ENCODE measurements at regions not wholly inside any gene's neighbourhood (a gene's known extent, or its start where the extent isn't known, plus 50 kb on each side); places are given as distances from the start of the nearest gene placed in this dataset.

- DNase-seq: no peak
Observed at GRCh38 chr4:101563126-101563525, 215.8 kb upstream of the PPP3CA start.

- no peak for DNase-seq
Observed at GRCh38 chr4:101556842-101557241, 209.5 kb upstream of the PPP3CA start.

- DNase-seq: no peak
Observed at GRCh38 chr4:101555341-101555880, 208.1 kb upstream of the PPP3CA start.

GRCh38 chr4:101540336-101540735 lies 193.0 kb upstream of the PPP3CA start:
- no peak for DNase-seq

GRCh38 chr4:101528526-101528925 lies 181.2 kb upstream of the PPP3CA start:
- DNase-seq: no peak

GRCh38 chr4:101527188-101527587 lies 179.9 kb upstream of the PPP3CA start:
- peak; percentile 82 for DNase-seq

- no peak for DNase-seq
Observed at GRCh38 chr4:101515566-101515965, 168.2 kb upstream of the PPP3CA start.

- DNase-seq: no peak
Observed at GRCh38 chr4:101515099-101515498, 167.8 kb upstream of the PPP3CA start.

- no peak for DNase-seq
Observed at GRCh38 chr4:101512416-101512815, 165.1 kb upstream of the PPP3CA start.

GRCh38 chr4:101501421-101501820 lies 154.1 kb upstream of the PPP3CA start:
- DNase-seq: no peak

- no peak for DNase-seq
Observed at GRCh38 chr4:101500742-101501141, 153.4 kb upstream of the PPP3CA start.

GRCh38 chr4:101475246-101475645 lies 127.9 kb upstream of the PPP3CA start:
- DNase-seq: no peak

- DNase-seq: no peak
Observed at GRCh38 chr4:101471201-101471600, 123.9 kb upstream of the PPP3CA start.

GRCh38 chr4:101464596-101464995 lies 117.3 kb upstream of the PPP3CA start:
- DNase-seq: no peak

GRCh38 chr4:101458914-101459313 lies 111.6 kb upstream of the PPP3CA start:
- DNase-seq: no peak

- DNase-seq: no peak
Observed at GRCh38 chr4:101458473-101458872, 111.1 kb upstream of the PPP3CA start.

GRCh38 chr4:101451086-101451485 lies 103.8 kb upstream of the PPP3CA start:
- DNase-seq: no peak

- DNase-seq: no peak
Observed at GRCh38 chr4:101441446-101441845, 94.1 kb upstream of the PPP3CA start.

GRCh38 chr4:101439926-101440325 lies 92.6 kb upstream of the PPP3CA start:
- DNase-seq: no peak

- DNase-seq: no peak
Observed at GRCh38 chr4:101421386-101421785, 74.1 kb upstream of the PPP3CA start.

GRCh38 chr4:101420661-101421060 lies 73.3 kb upstream of the PPP3CA start:
- DNase-seq: no peak

- no peak for DNase-seq
Observed at GRCh38 chr4:101419336-101420135, 72.2 kb upstream of the PPP3CA start.

- DNase-seq: no peak
Observed at GRCh38 chr4:101418466-101418865, 71.1 kb upstream of the PPP3CA start.

- DNase-seq: peak; percentile 70
Observed at GRCh38 chr4:101418055-101418454, 70.7 kb upstream of the PPP3CA start.

GRCh38 chr4:101417046-101417445 lies 69.7 kb upstream of the PPP3CA start:
- DNase-seq: no peak
